Caco-2 (cell line): ENCODE measurements at regions not wholly inside any gene's neighbourhood (a gene's known extent, or its start where the extent isn't known, plus 50 kb on each side); places are given as distances from the start of the nearest gene placed in this dataset.

ENCODE experiments used
- BruUV-seq: library from RNA; stranded (reverse); fragments of 400-500 nt; replicated peaks from 2 replicates; lab custom pipeline; 2021; lab: Mats Ljungman, UMichigan
- CTCF ChIA-PET: fragments of 300-600 bp; sonication (Branson Sonifier 250); formaldehyde crosslinking; loops from one replicate; lab custom pipeline; 2022; ENCODE audit warnings: antibody characterized with exemption; lab: Charles Lee
- POLR2A ChIA-PET: fragments of 300-600 bp; sonication (Branson Sonifier 250); formaldehyde crosslinking; loops from one replicate; lab custom pipeline; 2022; ENCODE audit warnings: antibody characterized with exemption; lab: Charles Lee
- DNase-seq, 2 experiments: peaks; one replicate each; pipeline versions ENCODE4 v3.0.0 to v3.0.0-alpha.2; 2020 to 2022
- H3K27me3 ChIP-seq: replicated peaks from 2 replicates; pipeline ENCODE4 v1.6.0; 2011; ENCODE audit warnings: low read length; ENCODE audit not compliant: control insufficient read depth, insufficient read depth
- H3K36me3 ChIP-seq: 2 replicates; pipeline ENCODE4 v1.5.1; 2011; ENCODE audit warnings: low read length; ENCODE audit not compliant: control insufficient read depth, insufficient read depth
- H3K4me1 ChIP-seq: fragments of 250-450 bp; sonication (Bioruptor Pico); 2 replicates; pipeline ENCODE4 v1.5.1; 2020; ENCODE audit warnings: mild to moderate bottlenecking
- H3K4me3 ChIP-seq: 2 replicates; pipeline ENCODE4 v1.5.1; 2011; ENCODE audit warnings: low read depth, mild to moderate bottlenecking, control low read depth, low read length
- H3K9me3 ChIP-seq: fragments of 250-450 bp; sonication (Bioruptor Pico); 2 replicates; pipeline ENCODE4 v1.5.1; 2020; ENCODE audit warnings: mild to moderate bottlenecking, moderate library complexity
- H3K27ac Mint-ChIP-seq: one replicate; pipeline ENCODE4 v1.8.0; 2022; ENCODE audit warnings: mixed read lengths; ENCODE audit not compliant: unreplicated experiment
- H3K27me3 Mint-ChIP-seq: one replicate; pipeline ENCODE4 v1.8.0; 2022; ENCODE audit warnings: mixed read lengths; ENCODE audit not compliant: insufficient read depth, unreplicated experiment
- H3K36me3 Mint-ChIP-seq: one replicate; pipeline ENCODE4 v1.8.0; 2022; ENCODE audit warnings: mild to moderate bottlenecking, mixed read lengths; ENCODE audit not compliant: insufficient read depth, unreplicated experiment
- H3K4me1 Mint-ChIP-seq: one replicate; pipeline ENCODE4 v1.8.0; 2022; ENCODE audit warnings: low read depth, mixed read lengths; ENCODE audit not compliant: unreplicated experiment
- H3K4me3 Mint-ChIP-seq: one replicate; pipeline ENCODE4 v1.8.0; 2022; ENCODE audit warnings: mild to moderate bottlenecking, moderate library complexity, mixed read lengths; ENCODE audit not compliant: unreplicated experiment
- H3K9me3 Mint-ChIP-seq: one replicate; pipeline ENCODE4 v1.8.0; 2022; ENCODE audit warnings: mixed read lengths; ENCODE audit not compliant: unreplicated experiment
- CTCF ChIP-seq, 2 experiments: fragments of 200-600 bp in 1 of 2; IDR thresholded peaks; 1 replicate in 1 of 2; 2 replicates in 1 of 2; pipeline versions ENCODE4 v1.5.1 to v1.8.0; 2011 to 2022; ENCODE audit warnings: antibody characterized with exemption in 1 of 2, control low read depth in 1 of 2, inconsistent platforms in 1 of 2, low read depth in 1 of 2, low read length in 1 of 2, mild to moderate bottlenecking in 1 of 2, moderate library complexity in 1 of 2; ENCODE audit not compliant: insufficient read depth in 1 of 2, severe bottlenecking in 1 of 2, unreplicated experiment in 1 of 2
- intact Hi-C: fragments of 100-400 bp; cut with micrococcal nuclease; formaldehyde crosslinking; loops from one replicate; pipeline ENCODE4 v1.10.0; 2022; ENCODE audit not compliant: unreplicated experiment

- CTCF ChIA-PET = no interaction called here
- Mint-ChIP-seq H3K4me3 (no peak overlapping the region), H3K27me3 (no peaks in the 10 kb centered on the region), H3K9me3 (no peaks in the 10 kb centered on the region), H3K4me1 (no peaks in the 10 kb centered on the region), H3K27ac (no peak overlapping the region), H3K36me3 (no peaks in the 10 kb centered on the region)
- no TSS peak for BruUV-seq
- H3K27me3 ChIP-seq = no peaks in the 10 kb centered on the region
- no peaks in the 10 kb centered on the region for H3K4me1 ChIP-seq
- POLR2A ChIA-PET = no interaction called here
- no peak for DNase-seq
- H3K9me3 ChIP-seq = no peaks in the 10 kb centered on the region
- no peak for TF ChIP-seq CTCF (IDR thresholded peaks at IDR 0.05; ENCODE audit: insufficient read depth in 1 of 2, low read depth in 1 of 2, low read length in 1 of 2, severe bottlenecking in 1 of 2, unreplicated experiment in 1 of 2)
- intact Hi-C loops = no loop called here
- no peak overlapping the region for H3K4me3 ChIP-seq
- H3K36me3 ChIP-seq = no peaks in the 10 kb centered on the region
Observed at GRCh38 chr5:92559331-92559730, 1021.7 kb downstream of the NR2F1-AS1 start.

GRCh38 chr5:92556747-92557146, 1024.3 kb downstream of the NR2F1-AS1 start:
- Histone ChIP-seq H3K27me3 (no peaks in the 10 kb centered on the region), H3K9me3 (no peaks in the 10 kb centered on the region), H3K36me3 (no peaks in the 10 kb centered on the region), H3K4me3 (no peak overlapping the region), H3K4me1 (no peaks in the 10 kb centered on the region)
- Mint-ChIP-seq H3K27ac (no peak overlapping the region), H3K4me3 (no peak overlapping the region), H3K36me3 (no peaks in the 10 kb centered on the region), H3K9me3 (no peaks in the 10 kb centered on the region), H3K27me3 (no peaks in the 10 kb centered on the region), H3K4me1 (no peaks in the 10 kb centered on the region)
- CTCF ChIA-PET = no interaction called here
- DNase-seq = no peak
- POLR2A ChIA-PET = no interaction called here
- intact Hi-C loops = no loop called here
- BruUV-seq = no TSS peak
- no peak for TF ChIP-seq CTCF (IDR thresholded peaks at IDR 0.05; ENCODE audit: insufficient read depth in 1 of 2, low read depth in 1 of 2, low read length in 1 of 2, severe bottlenecking in 1 of 2, unreplicated experiment in 1 of 2)

- no peaks in the 10 kb centered on the region for H3K4me1 Mint-ChIP-seq
- POLR2A ChIA-PET = no interaction called here
- no peaks in the 10 kb centered on the region for H3K27me3 Mint-ChIP-seq
- TF ChIP-seq CTCF (IDR thresholded peaks at IDR 0.05; ENCODE audit: insufficient read depth in 1 of 2, low read depth in 1 of 2, low read length in 1 of 2, severe bottlenecking in 1 of 2, unreplicated experiment in 1 of 2) = no peak
- BruUV-seq = no TSS peak
- no peaks in the 10 kb centered on the region for H3K36me3 Mint-ChIP-seq
- Histone ChIP-seq H3K36me3 (no peaks in the 10 kb centered on the region), H3K27me3 (no peaks in the 10 kb centered on the region), H3K4me3 (no peak overlapping the region), H3K9me3 (no peaks in the 10 kb centered on the region), H3K4me1 (no peaks in the 10 kb centered on the region)
- no peak for DNase-seq
- intact Hi-C loops = no loop called here
- no peaks in the 10 kb centered on the region for H3K9me3 Mint-ChIP-seq
- H3K4me3 Mint-ChIP-seq = no peak overlapping the region
- H3K27ac Mint-ChIP-seq = no peak overlapping the region
- CTCF ChIA-PET = no interaction called here
Observed at GRCh38 chr5:92554447-92555085, 1026.5 kb downstream of the NR2F1-AS1 start.
